ENCODE measurements at regions not wholly inside any gene's neighbourhood (a gene's known extent, or its start where the extent isn't known, plus 50 kb on each side); places are given as distances from the start of the nearest gene placed in this dataset.

- no peak overlapping the region for H3K27ac Mint-ChIP-seq
- intact Hi-C loops (cut with micrococcal nuclease), result loop anchor here (10.0 kb wide), 1 partner anchor 1245 kb away; no protein-coding TSS in a partner anchor
- TF ChIP-seq CTCF (IDR thresholded peaks at IDR 0.05), result no peak
- no peaks in the 10 kb centered on the region for H3K9me3 Mint-ChIP-seq
- H3K27me3 Mint-ChIP-seq, result no peaks in the 10 kb centered on the region
- ChIA-PET CTCF (no interaction called here), POLR2A (no interaction called here)
- H3K4me3 Mint-ChIP-seq, result no peak overlapping the region
- peaks cover 5% of the 10 kb centered on the region for H3K4me1 Mint-ChIP-seq
- ATAC-seq (ENCODE audit: low read depth) (no peak), DNase-seq (no peak)
- no peaks in the 10 kb centered on the region for H3K36me3 Mint-ChIP-seq (ENCODE audit: low read depth)
These were observed 366.4 kb upstream of the RIOK2 start for GRCh38 chr5:97549496-97549895.

- no peaks in the 10 kb centered on the region for H3K36me3 Mint-ChIP-seq (ENCODE audit: low read depth)
- H3K4me3 Mint-ChIP-seq, result no peak overlapping the region
- no peak for TF ChIP-seq CTCF (IDR thresholded peaks at IDR 0.05)
- DNase-seq, result no peak
- ChIA-PET POLR2A (no interaction called here), CTCF (no interaction called here)
- peaks cover 5% of the 10 kb centered on the region for H3K4me1 Mint-ChIP-seq
- H3K27me3 Mint-ChIP-seq, result no peaks in the 10 kb centered on the region
- no peak overlapping the region for H3K27ac Mint-ChIP-seq
- intact Hi-C loops (cut with micrococcal nuclease), result no loop called here
- no peaks in the 10 kb centered on the region for H3K9me3 Mint-ChIP-seq
- ATAC-seq (ENCODE audit: low read depth), result no peak
These were observed 367.1 kb upstream of the RIOK2 start for GRCh38 chr5:97550164-97550563.

GRCh38 chr5:97550818-97551217 lies 367.8 kb upstream of the RIOK2 start:
- no peak for TF ChIP-seq CTCF (IDR thresholded peaks at IDR 0.05)

GRCh38 chr5:97553604-97554452 lies 370.8 kb upstream of the RIOK2 start:
- no peaks in the 10 kb centered on the region for H3K4me1 Mint-ChIP-seq
- ChIA-PET CTCF (no interaction called here), POLR2A (no interaction called here)
- ATAC-seq (ENCODE audit: low read depth), result no peak
- intact Hi-C loops (cut with micrococcal nuclease), result no loop called here
- no peak overlapping the region for H3K4me3 Mint-ChIP-seq
- DNase-seq, result no peak
- H3K27ac Mint-ChIP-seq, result no peak overlapping the region
- TF ChIP-seq CTCF (IDR thresholded peaks at IDR 0.05), result no peak
- H3K9me3 Mint-ChIP-seq, result peaks cover 5% of the 10 kb centered on the region
- H3K27me3 Mint-ChIP-seq, result no peaks in the 10 kb centered on the region
- no peaks in the 10 kb centered on the region for H3K36me3 Mint-ChIP-seq (ENCODE audit: low read depth)

More at GRCh38 chr5:97550818-97551217, 367.8 kb upstream of the RIOK2 start:
- intact Hi-C loops (cut with micrococcal nuclease), result no loop called here
- H3K4me1 Mint-ChIP-seq, result peaks cover 5% of the 10 kb centered on the region
- no peak overlapping the region for H3K27ac Mint-ChIP-seq
- POLR2A ChIA-PET, result no interaction called here
- no peak overlapping the region for H3K4me3 Mint-ChIP-seq
- H3K36me3 Mint-ChIP-seq (ENCODE audit: low read depth), result no peaks in the 10 kb centered on the region
- no peaks in the 10 kb centered on the region for H3K27me3 Mint-ChIP-seq
- CTCF ChIA-PET, result no interaction called here
- H3K9me3 Mint-ChIP-seq, result peaks cover 4% of the 10 kb centered on the region
- no peak for DNase-seq
- ATAC-seq (ENCODE audit: low read depth), result no peak

- DNase-seq, result no peak
- ChIA-PET POLR2A (no interaction called here), CTCF (no interaction called here)
- no peak overlapping the region for H3K27ac Mint-ChIP-seq
- H3K36me3 Mint-ChIP-seq (ENCODE audit: low read depth), result no peaks in the 10 kb centered on the region
- H3K27me3 Mint-ChIP-seq, result no peaks in the 10 kb centered on the region
- peaks cover 5% of the 10 kb centered on the region for H3K9me3 Mint-ChIP-seq
- TF ChIP-seq CTCF (IDR thresholded peaks at IDR 0.05), result no peak
- H3K4me1 Mint-ChIP-seq, result no peaks in the 10 kb centered on the region
- H3K4me3 Mint-ChIP-seq, result no peak overlapping the region
- ATAC-seq (ENCODE audit: low read depth), result no peak
- intact Hi-C loops (cut with micrococcal nuclease), result no loop called here
These were observed 372.1 kb upstream of the RIOK2 start for GRCh38 chr5:97554977-97555643.

Data from activated B cell treated with CpG ODN at 0.5 μM for 24 hours (primary cell).